H1 (cell line): ENCODE measurements at regions not wholly inside any gene's neighbourhood (a gene's known extent, or its start where the extent isn't known, plus 50 kb on each side); places are given as distances from the start of the nearest gene placed in this dataset.

Experiments
- CHD7 ChIP-seq: fragments of 300-600 bp; sonication (generic); IDR thresholded peaks from 2 replicates; pipeline ENCODE4 v1.7.1; 2012; ENCODE audit warnings: low read length, moderate library complexity, mild to moderate bottlenecking, inconsistent platforms; ENCODE audit not compliant: insufficient replicate concordance
- FOSL1 ChIP-seq: IDR thresholded peaks from 2 replicates; pipeline ENCODE4 v1.6.1; 2011; ENCODE audit warnings: mild to moderate bottlenecking, low read depth, low read length, moderate library complexity; ENCODE audit not compliant: insufficient read depth
- KDM4A ChIP-seq: IDR thresholded peaks from one replicate; pipeline ENCODE4 v1.7.1; 2012; ENCODE audit warnings: low read depth, mild to moderate bottlenecking, moderate library complexity, low read length, inconsistent platforms; ENCODE audit not compliant: severe bottlenecking
- PHF8 ChIP-seq: fragments of 200-600 bp; sonication (generic); conservative IDR thresholded peaks from 2 replicates; pipeline ENCODE4 v1.7.1; 2012; ENCODE audit warnings: low read depth, mild to moderate bottlenecking, inconsistent platforms, low read length, moderate library complexity
- POU5F1 ChIP-seq: IDR thresholded peaks from 2 replicates; pipeline ENCODE4 v1.6.1; 2011; ENCODE audit warnings: low read depth, mild to moderate bottlenecking, low read length, moderate library complexity
- RFX5 ChIP-seq: IDR thresholded peaks from 2 replicates; pipeline ENCODE4 v1.6.1; 2011; ENCODE audit warnings: low read depth, low read length, improper control_type of control experiment, borderline replicate concordance

- no peak for TF ChIP-seq CHD7
- TF ChIP-seq PHF8, result no peak
- no peak for TF ChIP-seq FOSL1
- no peak for TF ChIP-seq RFX5
- TF ChIP-seq POU5F1, result no peak
- no peak for TF ChIP-seq KDM4A
These were observed 106.4 kb upstream of the PLEKHG7 start (continued) for GRCh38 chr12:92596383-92596782.
